ENCODE measurements at regions not wholly inside any gene's neighbourhood (a gene's known extent, or its start where the extent isn't known, plus 50 kb on each side); places are given as distances from the start of the nearest gene placed in this dataset.
"Not testable (repeated sequence)": the region's sequence is repeated elsewhere in the genome, so short reads cannot be mapped to it uniquely, and the experiment has no call there.

DNA sequence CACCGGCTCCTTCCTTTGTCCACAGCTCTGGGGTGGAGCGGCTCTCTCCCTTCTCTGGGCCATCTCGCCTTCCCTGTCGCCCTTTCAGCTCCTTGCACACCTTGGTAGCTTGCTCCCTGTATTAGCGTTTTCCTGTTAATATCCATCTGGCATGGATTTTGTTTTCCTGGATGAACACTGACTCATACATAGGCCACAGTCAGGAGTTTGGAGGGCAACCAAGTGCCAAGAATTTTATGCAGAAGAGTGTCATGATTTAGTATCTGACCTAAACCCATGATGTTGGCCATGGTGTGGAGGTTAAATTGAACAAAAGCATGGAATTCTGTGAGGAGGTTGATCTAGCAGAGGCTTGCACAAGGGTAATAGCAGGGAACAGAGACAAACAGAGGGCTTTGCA, 180.9 kb downstream of the AIPL1 start:
- DNase-seq = no peak

DNA sequence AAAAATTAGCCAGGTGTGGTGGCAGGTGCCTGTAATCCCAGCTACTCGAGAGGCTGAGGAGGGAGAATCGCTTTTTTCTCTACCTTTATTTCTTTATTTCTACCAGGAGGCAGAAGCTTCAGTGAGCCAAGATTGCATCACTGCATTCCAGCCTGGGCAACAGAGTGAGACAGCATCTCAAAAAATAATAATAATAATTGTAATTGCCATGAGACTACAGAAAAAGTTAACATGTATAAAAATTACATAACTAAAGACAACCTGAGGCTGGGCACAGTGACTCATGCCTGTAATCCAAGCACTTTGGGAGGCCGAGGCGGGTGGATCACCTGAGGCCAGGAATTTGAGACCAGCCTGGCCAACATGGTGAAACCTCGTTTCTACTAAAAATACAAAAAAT, 181.5 kb downstream of the WSCD1 start:
- DNase-seq = not testable (repeated sequence)

DNA sequence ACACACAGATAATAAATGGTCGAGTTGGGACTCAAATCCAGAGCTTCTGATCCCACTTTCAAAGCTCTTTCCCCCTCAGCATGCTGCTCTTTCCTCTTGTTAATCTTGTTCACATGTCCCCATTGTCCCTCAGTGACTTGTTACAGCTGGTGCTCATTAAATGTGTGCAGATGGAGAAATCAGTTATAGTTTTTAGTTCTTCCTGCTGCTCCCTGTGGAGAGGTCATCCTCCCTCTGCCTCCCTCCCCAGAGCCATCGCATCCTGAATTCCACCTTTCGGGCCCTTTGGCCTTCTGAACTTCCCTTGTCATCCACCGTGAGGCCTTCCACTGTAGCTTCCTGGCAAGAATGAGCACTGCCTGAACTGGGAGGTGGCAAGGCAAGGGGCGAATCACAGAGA, 179.6 kb downstream of the WSCD1 start:
- no peak for DNase-seq

GRCh38 chr17:6248061-6248460, 177.9 kb downstream of the WSCD1 start:
- no peak for DNase-seq

GRCh38 chr17:6245301-6246177, 175.4 kb downstream of the WSCD1 start:
- no peak for DNase-seq

DNA sequence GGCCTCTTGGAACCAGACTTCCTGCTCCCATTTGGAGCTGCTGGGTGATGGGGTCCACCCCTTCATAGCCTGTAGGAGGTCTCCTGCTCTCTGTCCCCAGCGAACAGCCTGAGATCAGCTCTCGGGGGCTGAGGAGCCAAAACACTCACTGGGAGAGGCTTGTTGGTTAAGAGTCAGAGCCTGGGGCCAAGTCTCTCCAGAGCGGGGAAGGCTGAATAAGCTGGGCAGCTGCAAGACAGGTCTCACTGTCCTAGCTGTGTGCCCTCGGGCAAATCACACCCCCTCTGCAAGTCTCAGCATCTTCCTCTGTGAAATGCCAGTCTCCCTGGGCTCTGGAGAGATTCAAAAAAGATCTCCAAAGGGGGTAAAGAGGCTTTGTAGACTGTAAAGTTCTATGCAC, 174.6 kb downstream of the WSCD1 start:
- no peak for DNase-seq

- no peak for DNase-seq
These were observed 174.1 kb downstream of the WSCD1 start for GRCh38 chr17:6244253-6244652.

- no peak for DNase-seq
These were observed 173.0 kb downstream of the WSCD1 start for GRCh38 chr17:6243186-6243585.

DNA sequence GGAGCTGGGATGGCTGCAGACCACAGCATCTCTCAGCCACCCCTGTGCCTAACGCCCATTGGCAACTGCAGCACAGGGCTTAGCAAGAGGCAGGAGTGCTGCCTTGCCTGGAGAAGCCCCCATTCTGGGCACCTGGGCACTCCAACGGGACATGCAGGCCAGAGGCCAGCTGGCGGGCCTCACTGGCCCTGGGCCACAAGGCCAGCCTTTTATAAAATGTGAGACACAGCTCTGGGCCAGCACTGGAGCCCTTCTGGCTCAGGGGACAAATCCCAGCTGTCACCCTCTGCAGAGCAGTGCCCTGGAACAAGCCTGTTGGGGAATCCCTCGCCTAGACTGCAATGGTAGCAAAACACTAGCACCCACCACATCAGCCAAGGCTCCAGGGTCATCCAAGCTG, 171.8 kb downstream of the WSCD1 start:
- DNase-seq = no peak

DNA sequence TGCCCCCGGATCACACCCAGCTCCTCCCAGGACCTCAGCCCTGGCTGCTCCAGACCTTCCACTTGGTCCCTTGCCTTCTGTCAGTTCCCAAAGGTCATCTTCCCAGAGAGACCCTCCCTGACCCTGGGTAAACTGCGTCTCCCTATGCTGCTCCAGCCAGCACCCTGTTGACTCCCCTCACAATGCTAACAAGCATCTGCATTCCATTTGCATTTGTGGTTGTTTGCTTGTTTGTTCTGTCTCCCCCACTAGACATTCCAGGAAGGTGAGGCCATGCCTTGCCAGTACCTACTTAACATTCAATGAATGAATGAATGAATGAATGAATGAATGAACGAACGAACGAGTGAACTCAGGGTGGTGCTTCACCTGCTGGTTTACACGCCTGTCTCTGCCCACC, 171.2 kb downstream of the WSCD1 start:
- no peak for DNase-seq

- DNase-seq = no peak
These were observed 170.4 kb downstream of the WSCD1 start for GRCh38 chr17:6240601-6241000.

- no peak for DNase-seq
These were observed 169.8 kb downstream of the WSCD1 start for GRCh38 chr17:6240001-6240400.

DNA sequence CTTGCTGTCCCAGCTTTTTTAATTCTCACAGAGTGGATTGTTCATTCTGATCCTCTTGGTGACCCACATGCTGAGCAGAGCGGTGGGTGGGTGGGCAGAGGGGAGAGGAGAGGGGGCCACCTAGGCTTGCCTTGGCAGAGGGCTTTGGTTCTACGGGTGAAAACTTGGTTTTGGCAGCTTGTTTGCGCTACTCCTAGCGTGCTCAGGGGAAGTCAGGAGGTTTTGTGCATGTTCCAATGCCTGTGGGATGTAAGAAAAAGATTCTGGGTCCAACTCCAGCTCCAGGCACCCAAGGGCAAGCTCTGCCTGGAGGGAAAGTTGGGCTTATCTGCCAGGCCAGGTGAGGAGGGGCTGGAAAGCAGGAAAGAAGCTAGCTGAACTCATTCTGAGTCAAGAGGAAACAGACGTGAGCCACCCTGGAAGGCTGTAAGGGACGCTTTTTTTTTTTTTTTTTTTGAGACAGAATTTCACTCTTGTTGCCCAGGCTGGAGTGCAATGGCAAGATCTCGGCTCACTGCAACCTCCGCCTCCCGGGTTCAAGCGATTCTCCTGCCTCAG, 169.1 kb downstream of the WSCD1 start:
- DNase-seq = no peak

- DNase-seq = no peak
These were observed 163.7 kb downstream of the WSCD1 start for GRCh38 chr17:6233856-6234255.

GRCh38 chr17:6233339-6233738, 163.2 kb downstream of the WSCD1 start:
- DNase-seq = no peak

DNA sequence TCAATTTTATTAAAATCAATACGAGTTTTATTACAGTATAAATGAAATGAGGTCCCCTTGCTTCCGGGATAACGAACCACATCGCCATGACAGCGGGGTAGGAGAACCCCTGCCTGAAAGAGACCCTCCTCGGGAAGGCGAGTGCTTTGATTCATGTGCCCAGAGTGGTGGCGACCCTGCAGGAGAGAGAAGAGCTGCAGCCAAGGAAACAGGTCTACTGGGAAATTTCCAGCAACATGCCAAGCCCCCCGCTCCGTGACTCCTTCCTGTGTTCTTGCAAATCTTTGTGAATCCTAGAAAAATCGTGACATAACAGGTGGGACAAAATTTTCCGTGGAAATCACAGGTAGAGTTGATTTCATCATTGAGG, 162.5 kb downstream of the WSCD1 start:
- no peak for DNase-seq

GRCh38 chr17:6231886-6232731, 161.9 kb downstream of the WSCD1 start:
- no peak for DNase-seq

DNA sequence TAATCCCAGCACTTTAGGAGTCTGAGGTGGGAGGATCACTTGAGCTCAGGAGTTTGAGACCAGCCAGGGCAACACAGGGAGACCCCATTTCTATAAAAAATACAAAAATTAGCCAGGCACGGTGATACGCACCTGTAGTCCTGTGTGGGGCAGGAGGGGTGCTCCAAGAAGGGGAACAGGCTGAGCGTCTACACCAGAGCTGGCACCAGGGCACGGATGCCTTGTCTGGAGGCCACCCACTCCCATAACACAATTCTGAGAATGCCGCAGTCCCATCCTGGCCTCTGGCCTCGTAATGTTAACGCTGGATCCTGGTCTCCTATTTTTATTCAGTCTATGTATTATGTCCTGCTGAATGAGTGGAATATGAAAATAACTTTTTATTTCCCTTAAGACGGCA, 161.3 kb downstream of the WSCD1 start:
- DNase-seq = no peak

GRCh38 chr17:6218333-6218732, 148.2 kb downstream of the WSCD1 start:
- no peak for DNase-seq

DNA sequence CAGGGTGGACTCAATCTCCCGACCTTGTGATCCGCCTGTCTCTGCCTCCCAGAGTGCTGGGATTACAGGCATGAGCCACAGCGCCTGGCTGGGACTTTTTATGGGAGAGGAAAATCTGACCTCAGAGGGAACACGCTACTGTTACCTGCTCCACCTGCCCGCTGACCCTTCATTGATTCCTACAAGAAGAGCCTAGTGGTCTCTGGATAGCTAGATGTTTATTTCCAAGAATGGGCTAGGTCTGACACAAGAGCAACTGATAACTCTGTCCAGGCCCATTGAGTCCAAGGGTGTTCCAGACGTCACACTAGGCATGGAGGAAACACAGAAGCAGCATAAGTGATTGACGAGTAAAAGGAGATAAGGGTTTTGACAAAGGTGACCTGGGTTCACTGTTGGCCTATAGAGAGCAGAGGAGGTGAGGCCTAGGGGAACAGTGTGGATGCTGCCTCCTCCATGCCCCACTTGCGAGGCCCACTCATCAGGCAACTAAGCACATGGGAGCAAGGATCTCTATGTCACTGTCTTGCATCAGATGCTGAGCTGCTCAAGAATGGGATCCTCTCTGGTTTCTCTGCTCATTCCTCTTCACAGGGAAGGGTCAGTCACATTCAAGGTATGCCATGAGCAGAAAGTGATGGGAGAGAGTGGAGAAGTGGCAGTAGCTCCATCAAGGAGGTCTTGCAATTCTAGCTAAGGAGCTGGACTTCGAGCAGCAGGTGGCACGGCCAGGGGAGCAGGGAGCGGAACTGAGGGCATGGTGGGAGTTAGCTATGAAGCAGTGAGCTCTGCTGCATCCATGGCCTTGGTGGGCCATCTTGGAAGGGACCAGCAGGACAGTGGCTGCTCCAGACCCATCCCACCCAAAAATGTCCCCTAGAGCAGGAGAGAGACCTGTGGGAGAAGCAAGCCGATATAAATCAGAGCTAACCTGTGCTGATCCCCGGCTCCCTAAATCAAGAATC, 145.2 kb downstream of the WSCD1 start:
- no peak for DNase-seq

GRCh38 chr17:6213859-6214258, 143.7 kb downstream of the WSCD1 start:
- no peak for DNase-seq

DNA sequence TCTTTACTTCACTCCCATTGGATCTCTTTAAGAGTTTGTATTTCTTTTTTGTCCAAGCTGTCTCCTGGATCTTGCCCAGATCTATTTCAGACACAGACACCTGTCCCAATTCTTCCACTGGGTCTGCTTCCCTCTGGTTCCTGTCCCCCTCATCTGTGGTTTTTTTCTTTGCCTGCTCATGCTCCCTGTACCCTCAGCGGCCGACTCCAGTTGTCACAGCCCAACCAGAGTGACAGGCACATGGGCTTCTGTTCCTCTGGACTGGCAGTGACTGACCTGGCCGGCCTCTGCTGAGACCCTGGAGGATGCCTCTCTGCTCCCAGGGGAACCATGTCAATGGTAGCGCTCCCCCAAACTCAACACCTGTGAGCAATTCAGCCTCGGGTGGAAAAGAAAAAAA, 142.6 kb downstream of the WSCD1 start:
- DNase-seq = no peak

DNA sequence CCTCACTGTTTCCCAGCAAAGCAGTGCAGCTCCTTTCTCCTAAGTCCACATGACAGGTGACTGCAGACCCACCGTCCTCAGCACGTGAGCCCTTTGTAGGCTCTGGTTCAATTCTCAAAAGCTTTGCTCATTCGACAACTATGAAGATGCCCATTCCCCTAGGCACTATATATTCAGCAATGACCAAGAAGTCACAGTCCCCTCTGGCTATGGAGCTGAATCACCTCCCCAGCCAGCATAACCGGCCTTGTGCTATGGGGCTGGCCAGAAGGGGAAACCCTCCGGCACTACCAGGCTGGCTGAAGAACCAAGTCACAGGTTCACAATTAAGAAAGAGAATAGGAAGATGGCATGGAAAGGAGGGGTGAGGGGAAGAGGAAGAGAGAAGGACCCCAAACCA, 139.7 kb downstream of the WSCD1 start:
- no peak for DNase-seq
